ENCODE measurements at regions not wholly inside any gene's neighbourhood (a gene's known extent, or its start where the extent isn't known, plus 50 kb on each side); places are given as distances from the start of the nearest gene placed in this dataset.

GRCh38 chr9:121550041-121550440 lies 50.4 kb upstream of the GGTA1 start:
- DNase-seq, result no peak

GRCh38 chr9:121550569-121551512 lies 51.2 kb upstream of the GGTA1 start:
- peak; percentile 41 to 62 for DNase-seq

- no peak for DNase-seq
Measured at GRCh38 chr9:121551985-121552753, 52.5 kb upstream of the GGTA1 start.

- no peak for DNase-seq
Measured at GRCh38 chr9:121556082-121556481, 56.4 kb upstream of the GGTA1 start.

GRCh38 chr9:121556580-121556979 lies 56.9 kb upstream of the GGTA1 start:
- no peak for DNase-seq

GRCh38 chr9:121557581-121558447 lies 58.2 kb upstream of the GGTA1 start:
- no peak for DNase-seq

GRCh38 chr9:121558473-121558872 lies 58.8 kb upstream of the GGTA1 start:
- no peak for DNase-seq

- no peak for DNase-seq
Measured at GRCh38 chr9:121559183-121559582, 59.5 kb upstream of the GGTA1 start.

GRCh38 chr9:121560921-121561320 lies 61.3 kb upstream of the GGTA1 start:
- DNase-seq, result no peak

- no peak for DNase-seq
Measured at GRCh38 chr9:121561385-121562222, 62.0 kb upstream of the GGTA1 start.

GRCh38 chr9:121562301-121562700 lies 62.7 kb upstream of the GGTA1 start:
- DNase-seq, result no peak

- DNase-seq, result no peak
Measured at GRCh38 chr9:121563425-121563824, 63.8 kb upstream of the GGTA1 start.

GRCh38 chr9:121563881-121564460 lies 64.3 kb upstream of the GGTA1 start:
- no peak for DNase-seq

GRCh38 chr9:121564504-121565260 lies 65.0 kb upstream of the GGTA1 start:
- no peak for DNase-seq

GRCh38 chr9:121566481-121567465 lies 67.1 kb upstream of the GGTA1 start:
- no peak for DNase-seq

- no peak for DNase-seq
Measured at GRCh38 chr9:121567500-121568342, 68.1 kb upstream of the GGTA1 start.

- no peak for DNase-seq
Measured at GRCh38 chr9:121568343-121569265, 69.0 kb upstream of the GGTA1 start.
